Astrocyte (in vitro differentiated cells and primary cell): ENCODE measurements at regions not wholly inside any gene's neighbourhood (a gene's known extent, or its start where the extent isn't known, plus 50 kb on each side); places are given as distances from the start of the nearest gene placed in this dataset.

ENCODE experiments used
- EZH2 ChIP-seq: IDR thresholded peaks from 2 replicates; pipeline ENCODE4 v1.6.1; 2012; ENCODE audit warnings: mild to moderate bottlenecking, low read length, inconsistent platforms; ENCODE audit not compliant: insufficient read depth
- TF ChIP-seq, protein P1 (sequence below): IDR thresholded peaks from 2 replicates; pipeline ENCODE4 v1.5.1; 2011; ENCODE audit warnings: low read depth, mild to moderate bottlenecking, inconsistent platforms, low read length, moderate library complexity; ENCODE audit not compliant: insufficient read depth

DNA sequence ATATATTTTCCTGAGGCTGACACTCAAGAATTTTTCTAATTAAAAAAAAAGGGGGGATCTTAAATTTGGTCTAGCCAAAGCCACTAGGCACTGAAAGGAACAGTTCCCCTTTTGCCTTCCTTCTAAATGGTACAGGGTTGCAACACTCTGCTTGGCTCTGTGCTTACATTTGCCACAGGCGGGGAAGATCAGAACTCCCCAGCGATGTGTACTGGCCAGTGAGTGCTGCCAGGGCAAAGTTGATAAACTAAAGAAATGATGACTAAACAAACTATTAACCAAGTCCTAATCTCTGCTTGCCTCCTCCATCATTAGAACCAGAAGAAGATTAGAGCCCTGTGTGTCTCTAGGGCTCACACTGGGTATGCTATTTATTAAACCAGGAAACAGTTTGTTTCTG is 75.3 kb upstream of the SCEL start:
- TF ChIP-seq, protein P1, sequence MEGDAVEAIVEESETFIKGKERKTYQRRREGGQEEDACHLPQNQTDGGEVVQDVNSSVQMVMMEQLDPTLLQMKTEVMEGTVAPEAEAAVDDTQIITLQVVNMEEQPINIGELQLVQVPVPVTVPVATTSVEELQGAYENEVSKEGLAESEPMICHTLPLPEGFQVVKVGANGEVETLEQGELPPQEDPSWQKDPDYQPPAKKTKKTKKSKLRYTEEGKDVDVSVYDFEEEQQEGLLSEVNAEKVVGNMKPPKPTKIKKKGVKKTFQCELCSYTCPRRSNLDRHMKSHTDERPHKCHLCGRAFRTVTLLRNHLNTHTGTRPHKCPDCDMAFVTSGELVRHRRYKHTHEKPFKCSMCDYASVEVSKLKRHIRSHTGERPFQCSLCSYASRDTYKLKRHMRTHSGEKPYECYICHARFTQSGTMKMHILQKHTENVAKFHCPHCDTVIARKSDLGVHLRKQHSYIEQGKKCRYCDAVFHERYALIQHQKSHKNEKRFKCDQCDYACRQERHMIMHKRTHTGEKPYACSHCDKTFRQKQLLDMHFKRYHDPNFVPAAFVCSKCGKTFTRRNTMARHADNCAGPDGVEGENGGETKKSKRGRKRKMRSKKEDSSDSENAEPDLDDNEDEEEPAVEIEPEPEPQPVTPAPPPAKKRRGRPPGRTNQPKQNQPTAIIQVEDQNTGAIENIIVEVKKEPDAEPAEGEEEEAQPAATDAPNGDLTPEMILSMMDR, result no peak
- TF ChIP-seq EZH2, result no peak
